DND-41 (cell line): ENCODE measurements at regions not wholly inside any gene's neighbourhood (a gene's known extent, or its start where the extent isn't known, plus 50 kb on each side); places are given as distances from the start of the nearest gene placed in this dataset.

Source experiments
- ATAC-seq: fragments of 200-7000 bp; cut with Tn5 transposase; 3 replicates; pipeline ENCODE4 v1.9.1; 2021; ENCODE audit warnings: low read depth; ENCODE audit not compliant: insufficient read depth
- DNase-seq: peaks from one replicate; pipeline ENCODE4 v3.0.0-alpha.2; 2020
- H2AFZ ChIP-seq: 2 replicates; pipeline ENCODE4 v1.6.0; 2012; ENCODE audit warnings: low read depth, low read length
- H3K27ac ChIP-seq: 2 replicates; pipeline ENCODE4 v1.5.1; 2012; ENCODE audit warnings: low read length, inconsistent platforms
- H3K27me3 ChIP-seq: fragments of 200-600 bp; sonication (generic); 2 replicates; pipeline ENCODE4 v1.6.0; 2012; ENCODE audit warnings: low read length, mild to moderate bottlenecking, inconsistent platforms; ENCODE audit not compliant: insufficient read depth, poor library complexity
- H3K36me3 ChIP-seq: 2 replicates; pipeline ENCODE4 v1.5.1; 2012; ENCODE audit warnings: low read length, inconsistent platforms; ENCODE audit not compliant: insufficient read depth
- H3K4me1 ChIP-seq: 2 replicates; pipeline ENCODE4 v1.5.1; 2012; ENCODE audit warnings: mild to moderate bottlenecking, low read length; ENCODE audit not compliant: insufficient read depth
- H3K4me2 ChIP-seq: 2 replicates; pipeline ENCODE4 v1.6.0; 2012; ENCODE audit warnings: mild to moderate bottlenecking, moderate library complexity, low read length, inconsistent platforms; ENCODE audit not compliant: insufficient read depth
- H3K4me3 ChIP-seq, 2 experiments: fragments of 200-600 bp in 1 of 2; shearing (Covaris generic) in 1 of 2; 2 replicates each; pipeline ENCODE4 v1.5.1; 2012 to 2016; ENCODE audit warnings: inconsistent platforms in 2 of 2, low read length in 2 of 2, mild to moderate bottlenecking in 2 of 2, low read depth in 1 of 2, moderate library complexity in 1 of 2
- H3K79me2 ChIP-seq: 2 replicates; pipeline ENCODE4 v1.6.0; 2012; ENCODE audit warnings: low read length, inconsistent platforms; ENCODE audit not compliant: insufficient read depth
- H3K9ac ChIP-seq: 2 replicates; pipeline ENCODE4 v1.6.0; 2012; ENCODE audit warnings: low read depth, mild to moderate bottlenecking, inconsistent platforms, low read length, moderate library complexity
- H3K9me3 ChIP-seq: 2 replicates; pipeline ENCODE4 v1.5.1; 2012; ENCODE audit warnings: low read length, moderate library complexity, mild to moderate bottlenecking, inconsistent platforms; ENCODE audit not compliant: insufficient read depth, severe bottlenecking
- H4K20me1 ChIP-seq: 2 replicates; pipeline ENCODE4 v1.6.0; 2012; ENCODE audit warnings: low read length; ENCODE audit not compliant: insufficient read depth
- EZH2 ChIP-seq: IDR thresholded peaks from 3 replicates; pipeline ENCODE4 v1.6.1; 2012; ENCODE audit warnings: borderline replicate concordance, low read depth, mild to moderate bottlenecking, moderate library complexity, low read length, inconsistent platforms; ENCODE audit not compliant: severe bottlenecking
- TF ChIP-seq, protein P1 (sequence below): IDR thresholded peaks from 2 replicates; pipeline ENCODE4 v1.5.1; 2012; ENCODE audit warnings: borderline replicate concordance, low read length, moderate library complexity, mild to moderate bottlenecking; ENCODE audit not compliant: poor library complexity, severe bottlenecking; ENCODE audit errors: extremely low read depth

DNA sequence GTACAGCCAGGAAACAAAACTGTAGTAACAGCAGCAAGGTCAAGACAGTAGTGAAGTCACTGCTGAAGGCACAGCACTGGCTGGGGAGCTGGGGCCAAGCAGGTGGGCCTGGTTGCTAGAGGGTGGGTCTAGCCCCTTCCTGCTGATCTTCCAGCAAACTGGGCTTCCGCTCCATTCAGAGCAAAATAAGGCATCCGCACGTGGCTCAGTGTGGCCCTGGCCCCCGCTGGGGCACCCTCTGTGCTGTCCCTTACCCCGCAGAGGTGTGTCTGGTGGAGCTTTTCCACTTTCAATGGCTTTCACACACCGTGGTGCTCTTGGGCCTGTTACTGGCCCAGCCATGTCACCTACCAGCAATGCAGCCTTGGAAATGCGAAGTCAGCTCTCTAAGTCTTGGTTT is 162.4 kb upstream of the B3GAT1 start:
- H3K27ac ChIP-seq, result no peak overlapping the region
- H3K9ac ChIP-seq, result no peak overlapping the region
- no peaks in the 10 kb centered on the region for H3K36me3 ChIP-seq
- no peak for ATAC-seq
- H2AFZ ChIP-seq, result no peak overlapping the region
- TF ChIP-seq, protein P1, sequence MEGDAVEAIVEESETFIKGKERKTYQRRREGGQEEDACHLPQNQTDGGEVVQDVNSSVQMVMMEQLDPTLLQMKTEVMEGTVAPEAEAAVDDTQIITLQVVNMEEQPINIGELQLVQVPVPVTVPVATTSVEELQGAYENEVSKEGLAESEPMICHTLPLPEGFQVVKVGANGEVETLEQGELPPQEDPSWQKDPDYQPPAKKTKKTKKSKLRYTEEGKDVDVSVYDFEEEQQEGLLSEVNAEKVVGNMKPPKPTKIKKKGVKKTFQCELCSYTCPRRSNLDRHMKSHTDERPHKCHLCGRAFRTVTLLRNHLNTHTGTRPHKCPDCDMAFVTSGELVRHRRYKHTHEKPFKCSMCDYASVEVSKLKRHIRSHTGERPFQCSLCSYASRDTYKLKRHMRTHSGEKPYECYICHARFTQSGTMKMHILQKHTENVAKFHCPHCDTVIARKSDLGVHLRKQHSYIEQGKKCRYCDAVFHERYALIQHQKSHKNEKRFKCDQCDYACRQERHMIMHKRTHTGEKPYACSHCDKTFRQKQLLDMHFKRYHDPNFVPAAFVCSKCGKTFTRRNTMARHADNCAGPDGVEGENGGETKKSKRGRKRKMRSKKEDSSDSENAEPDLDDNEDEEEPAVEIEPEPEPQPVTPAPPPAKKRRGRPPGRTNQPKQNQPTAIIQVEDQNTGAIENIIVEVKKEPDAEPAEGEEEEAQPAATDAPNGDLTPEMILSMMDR, result no peak
- no peak for TF ChIP-seq EZH2
- no peaks in the 10 kb centered on the region for H3K27me3 ChIP-seq
- H4K20me1 ChIP-seq, result no peaks in the 10 kb centered on the region
- no peak overlapping the region for H3K4me3 ChIP-seq
- no peak overlapping the region for H3K4me2 ChIP-seq
- H3K79me2 ChIP-seq, result no peaks in the 10 kb centered on the region
- H3K9me3 ChIP-seq, result no peaks in the 10 kb centered on the region
- no peaks in the 10 kb centered on the region for H3K4me1 ChIP-seq
- no peak for DNase-seq

DNA sequence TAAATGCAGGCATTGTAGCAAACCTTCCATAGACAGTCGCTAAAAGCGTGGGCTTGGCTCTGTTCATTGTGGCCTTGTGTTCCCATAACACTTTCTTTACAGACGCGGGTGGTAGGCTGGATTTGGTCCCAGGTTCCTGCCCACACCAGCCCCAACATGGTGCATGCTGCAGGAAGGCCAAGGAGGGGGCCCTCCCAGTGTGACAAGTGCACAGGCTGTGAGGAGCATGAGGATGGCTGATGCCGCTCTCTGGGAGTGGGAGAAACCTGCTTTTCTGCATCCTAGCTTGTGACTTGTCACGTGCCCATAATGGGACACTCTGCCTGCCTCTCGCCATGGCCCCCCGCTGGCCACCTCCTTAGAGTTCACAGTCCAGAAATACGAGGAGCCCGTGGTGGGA is 161.8 kb upstream of the B3GAT1 start:
- Histone ChIP-seq H3K9ac (no peak overlapping the region), H2AFZ (no peak overlapping the region), H3K27me3 (no peaks in the 10 kb centered on the region), H3K9me3 (no peaks in the 10 kb centered on the region), H3K4me1 (no peaks in the 10 kb centered on the region), H4K20me1 (no peaks in the 10 kb centered on the region), H3K27ac (no peak overlapping the region), H3K79me2 (no peaks in the 10 kb centered on the region), H3K36me3 (no peaks in the 10 kb centered on the region), H3K4me3 (no peak overlapping the region), H3K4me2 (no peak overlapping the region)
- DNase-seq (peak; percentile 2), ATAC-seq (no peak)
- TF ChIP-seq EZH2, result no peak
- TF ChIP-seq, protein P1, result no peak

DNA sequence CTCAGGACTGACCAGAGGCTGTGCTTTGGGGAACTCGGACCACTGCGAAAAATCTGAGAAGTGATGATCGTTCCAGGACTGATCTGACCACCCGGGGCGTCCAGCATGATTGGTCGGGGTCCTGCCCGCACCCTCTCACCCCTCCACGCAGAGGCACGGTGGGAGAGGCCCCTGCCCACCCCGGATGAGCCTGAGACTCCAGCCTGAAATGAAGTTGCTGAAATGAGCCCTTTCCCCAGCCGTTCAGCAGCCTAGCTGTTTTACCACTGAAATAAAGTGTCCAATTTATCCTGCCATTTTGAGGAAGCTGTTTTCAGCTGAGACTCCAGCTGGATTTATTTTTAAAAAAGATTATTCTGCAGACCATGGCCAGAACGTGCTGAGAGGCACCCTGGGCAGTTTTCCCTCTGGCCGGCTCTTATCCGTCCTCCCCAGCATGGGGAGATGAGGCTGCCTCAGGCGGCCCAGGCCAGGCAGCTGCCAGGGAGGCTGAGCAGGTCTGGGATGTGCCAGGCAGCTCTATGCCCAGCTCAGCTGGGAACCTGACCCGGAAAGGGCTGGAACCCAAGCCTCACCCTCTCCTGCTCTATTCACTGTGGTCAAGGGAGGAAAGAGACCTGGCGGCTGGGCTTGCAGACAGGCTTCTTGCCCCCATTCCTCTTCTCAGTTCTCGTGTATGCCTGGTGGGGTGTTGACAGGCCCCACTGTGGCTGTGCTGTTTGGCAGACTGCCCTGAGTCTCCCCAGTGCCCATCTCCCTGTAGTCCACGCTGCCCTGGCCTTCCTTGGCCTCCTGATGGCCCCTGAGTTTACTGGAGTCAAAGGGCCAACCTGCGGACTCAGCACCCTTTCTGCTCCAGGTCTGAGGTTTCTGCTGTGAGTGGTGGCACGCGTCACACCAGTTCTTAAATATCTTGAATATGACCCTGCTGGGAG is 161.0 kb upstream of the B3GAT1 start:
- H3K9me3 ChIP-seq, result no peaks in the 10 kb centered on the region
- H3K4me1 ChIP-seq, result no peaks in the 10 kb centered on the region
- H4K20me1 ChIP-seq, result no peaks in the 10 kb centered on the region
- no peak overlapping the region for H3K9ac ChIP-seq
- no peak overlapping the region for H2AFZ ChIP-seq
- no peak overlapping the region for H3K4me3 ChIP-seq
- no peak overlapping the region for H3K27ac ChIP-seq
- no peaks in the 10 kb centered on the region for H3K36me3 ChIP-seq
- H3K79me2 ChIP-seq, result no peaks in the 10 kb centered on the region
- DNase-seq, result peak; percentile 2
- no peak for ATAC-seq
- no peaks in the 10 kb centered on the region for H3K27me3 ChIP-seq
- H3K4me2 ChIP-seq, result no peak overlapping the region
- TF ChIP-seq, protein P1, result no peak
- no peak for TF ChIP-seq EZH2
